ENCODE measurements at regions not wholly inside any gene's neighbourhood (a gene's known extent, or its start where the extent isn't known, plus 50 kb on each side); places are given as distances from the start of the nearest gene placed in this dataset.

- DNase-seq, result no peak
These were observed 536.0 kb upstream of the JARID2 start for GRCh38 chr6:14709900-14710299.

- DNase-seq, result no peak
These were observed 535.4 kb upstream of the JARID2 start for GRCh38 chr6:14710421-14710820.

- no peak for DNase-seq
These were observed 534.7 kb upstream of the JARID2 start for GRCh38 chr6:14711056-14711703.

GRCh38 chr6:14711704-14712379 lies 534.0 kb upstream of the JARID2 start:
- DNase-seq, result no peak

GRCh38 chr6:14713008-14713960 lies 532.6 kb upstream of the JARID2 start:
- DNase-seq, result no peak

GRCh38 chr6:14713966-14714631 lies 531.8 kb upstream of the JARID2 start:
- no peak for DNase-seq

- no peak for DNase-seq
These were observed 530.8 kb upstream of the JARID2 start for GRCh38 chr6:14715076-14715475.

- no peak for DNase-seq
These were observed 529.2 kb upstream of the JARID2 start for GRCh38 chr6:14716499-14717146.

GRCh38 chr6:14717307-14717706 lies 528.6 kb upstream of the JARID2 start:
- DNase-seq, result peak; percentile 36

- DNase-seq, result no peak
These were observed 527.0 kb upstream of the JARID2 start for GRCh38 chr6:14718861-14719260.

- no peak for DNase-seq
These were observed 526.6 kb upstream of the JARID2 start for GRCh38 chr6:14719270-14719669.

GRCh38 chr6:14720411-14721102 lies 525.3 kb upstream of the JARID2 start:
- DNase-seq, result no peak

GRCh38 chr6:14721103-14721758 lies 524.6 kb upstream of the JARID2 start:
- DNase-seq, result no peak

- DNase-seq, result no peak
These were observed 523.8 kb upstream of the JARID2 start for GRCh38 chr6:14722001-14722562.

GRCh38 chr6:14722704-14723103 lies 523.2 kb upstream of the JARID2 start:
- peak; percentile 12 for DNase-seq

- no peak for DNase-seq
These were observed 522.3 kb upstream of the JARID2 start for GRCh38 chr6:14723535-14724086.

- DNase-seq, result no peak
These were observed 521.3 kb upstream of the JARID2 start for GRCh38 chr6:14724549-14724948.

GRCh38 chr6:14726816-14727493 lies 518.9 kb upstream of the JARID2 start:
- DNase-seq, result no peak

- no peak for DNase-seq
These were observed 518.1 kb upstream of the JARID2 start for GRCh38 chr6:14727494-14728395.
